ENCODE measurements at regions not wholly inside any gene's neighbourhood (a gene's known extent, or its start where the extent isn't known, plus 50 kb on each side); places are given as distances from the start of the nearest gene placed in this dataset.

DNA sequence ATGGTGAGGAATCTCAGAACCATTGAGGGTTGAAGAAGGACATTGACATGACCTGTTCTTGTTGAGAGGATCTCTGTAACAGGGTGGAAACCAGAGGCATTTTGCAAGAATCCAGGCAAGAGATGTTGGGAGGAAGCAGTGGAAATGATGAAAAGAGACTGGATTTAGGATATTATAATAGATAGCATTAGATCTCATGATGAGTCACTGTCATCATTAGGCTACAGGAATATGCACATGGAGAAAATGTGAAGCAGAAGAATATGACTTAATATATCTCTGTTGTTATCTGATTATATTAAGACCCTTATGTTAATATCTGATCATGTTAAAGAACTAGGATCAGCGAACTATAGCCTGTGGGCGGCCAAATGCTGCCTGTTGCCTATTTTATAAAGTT lies 393.0 kb upstream of the MTPN start:
- TF ChIP-seq, protein P1, sequence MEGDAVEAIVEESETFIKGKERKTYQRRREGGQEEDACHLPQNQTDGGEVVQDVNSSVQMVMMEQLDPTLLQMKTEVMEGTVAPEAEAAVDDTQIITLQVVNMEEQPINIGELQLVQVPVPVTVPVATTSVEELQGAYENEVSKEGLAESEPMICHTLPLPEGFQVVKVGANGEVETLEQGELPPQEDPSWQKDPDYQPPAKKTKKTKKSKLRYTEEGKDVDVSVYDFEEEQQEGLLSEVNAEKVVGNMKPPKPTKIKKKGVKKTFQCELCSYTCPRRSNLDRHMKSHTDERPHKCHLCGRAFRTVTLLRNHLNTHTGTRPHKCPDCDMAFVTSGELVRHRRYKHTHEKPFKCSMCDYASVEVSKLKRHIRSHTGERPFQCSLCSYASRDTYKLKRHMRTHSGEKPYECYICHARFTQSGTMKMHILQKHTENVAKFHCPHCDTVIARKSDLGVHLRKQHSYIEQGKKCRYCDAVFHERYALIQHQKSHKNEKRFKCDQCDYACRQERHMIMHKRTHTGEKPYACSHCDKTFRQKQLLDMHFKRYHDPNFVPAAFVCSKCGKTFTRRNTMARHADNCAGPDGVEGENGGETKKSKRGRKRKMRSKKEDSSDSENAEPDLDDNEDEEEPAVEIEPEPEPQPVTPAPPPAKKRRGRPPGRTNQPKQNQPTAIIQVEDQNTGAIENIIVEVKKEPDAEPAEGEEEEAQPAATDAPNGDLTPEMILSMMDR (IDR thresholded peaks at IDR 0.05) = no peak
- no peak for TF ChIP-seq POLR2AphosphoS5 (IDR thresholded peaks at IDR 0.05)

Measured in sigmoid colon (tissue), 4 donors.